Gastroesophageal sphincter (tissue), 4 donors: ENCODE measurements at regions not wholly inside any gene's neighbourhood (a gene's known extent, or its start where the extent isn't known, plus 50 kb on each side); places are given as distances from the start of the nearest gene placed in this dataset.

ENCODE experiments used
- ATAC-seq: fragments of 150-250 bp; one replicate; pipeline ENCODE4 v1.9.1; 2016; ENCODE audit warnings: mild to moderate bottlenecking, moderate library complexity
- H3K27ac ChIP-seq, 4 donors: fragments of 200-600 bp; sonication (generic) in 3 of 4; 1 replicate in 3 of 4; 2 replicates in 1 of 4; pipeline ENCODE4 v1.5.1; 2016 to 2019
- H3K27me3 ChIP-seq: fragments of 200-600 bp; sonication (generic); one replicate; pipeline ENCODE4 v1.5.1; 2019
- H3K36me3 ChIP-seq, 2 donors: fragments of 200-600 bp; sonication (generic); one replicate each; pipeline ENCODE4 v1.5.1; 2019; ENCODE audit warnings: control low read depth in 1 of 2
- H3K4me1 ChIP-seq, 3 donors: fragments of 200-600 bp; sonication (generic); 1 replicate in 2 of 3; 2 replicates in 1 of 3; pipeline ENCODE4 v1.5.1; 2016 to 2019; ENCODE audit warnings: control low read depth in 2 of 3
- H3K4me3 ChIP-seq, 2 donors: fragments of 200-600 bp; sonication (generic); one replicate each; pipeline ENCODE4 v1.5.1; 2019; ENCODE audit warnings: mild to moderate bottlenecking in 1 of 2, moderate library complexity in 1 of 2
- H3K9me3 ChIP-seq, 3 donors: fragments of 200-600 bp; sonication (generic); one replicate each; pipeline ENCODE4 v1.5.1; 2017 to 2019; ENCODE audit warnings: control low read depth in 2 of 3
- EP300 ChIP-seq: sonication (generic); formaldehyde crosslinking; IDR thresholded peaks from one replicate; pipeline ENCODE4 v1.6.1; 2017; ENCODE audit warnings: antibody characterized with exemption, mild to moderate bottlenecking
- POLR2A ChIP-seq, 2 donors: fragments of 450-650 bp; IDR thresholded peaks; one replicate each; pipeline ENCODE4 v1.6.1; 2017; ENCODE audit warnings: antibody characterized with exemption in 2 of 2, mild to moderate bottlenecking in 2 of 2, moderate library complexity in 1 of 2
- POLR2AphosphoS5 ChIP-seq: sonication (generic); formaldehyde crosslinking; IDR thresholded peaks from one replicate; pipeline ENCODE4 v1.6.1; 2017; ENCODE audit warnings: antibody characterized with exemption
- WGBS, 2 donors: methylation state at CpG; one replicate each; pipeline ENCODE4 v1.1.5; 2018; ENCODE audit warnings: low coverage in 1 of 2; 5-methylcytosine and 5-hydroxymethylcytosine counted together
- TF ChIP-seq, protein P1 (sequence below), 4 experiments: fragments of 200-600 bp in 2 of 4; fragments of 450-650 bp in 2 of 4; sonication (generic) in 1 of 4; IDR thresholded peaks; one replicate each; pipeline ENCODE4 v1.5.1; 2017 to 2019; ENCODE audit warnings: antibody characterized with exemption in 4 of 4, mild to moderate bottlenecking in 2 of 4, moderate library complexity in 2 of 4

DNA sequence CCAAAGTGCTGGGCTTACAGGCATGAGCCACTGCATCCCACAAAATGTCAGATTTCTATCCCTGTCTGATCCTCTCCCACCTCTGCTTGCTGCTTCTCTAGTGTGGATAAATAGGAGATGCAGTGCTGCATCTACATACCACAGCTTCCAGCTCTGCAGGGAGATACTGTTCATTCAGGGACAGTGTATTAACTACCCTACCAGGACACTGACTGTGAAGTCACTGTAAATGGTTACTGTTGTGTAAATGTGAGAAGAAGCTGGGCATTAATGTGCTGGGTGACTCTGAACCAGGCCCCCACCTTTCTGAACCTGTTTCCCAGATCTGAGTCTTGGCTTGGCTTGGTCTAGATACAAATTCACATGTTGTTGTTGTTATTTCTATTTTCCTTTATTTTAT is 488.6 kb upstream of the SULF2 start:
- no peaks in the 10 kb centered on the region for H3K27me3 ChIP-seq
- no peak for ATAC-seq
- H3K4me3 ChIP-seq = no peak overlapping the region
- no peaks in the 10 kb centered on the region for H3K36me3 ChIP-seq
- peaks cover 0 to 7% (median 0%) of the 10 kb centered on the region in 3 donors for H3K4me1 ChIP-seq
- H3K27ac ChIP-seq = no peak overlapping the region
- H3K9me3 ChIP-seq = no peaks in the 10 kb centered on the region
- TF ChIP-seq EP300 = no peak
- TF ChIP-seq POLR2A (IDR thresholded peaks at IDR 0.05) = no peak
- TF ChIP-seq, protein P1, sequence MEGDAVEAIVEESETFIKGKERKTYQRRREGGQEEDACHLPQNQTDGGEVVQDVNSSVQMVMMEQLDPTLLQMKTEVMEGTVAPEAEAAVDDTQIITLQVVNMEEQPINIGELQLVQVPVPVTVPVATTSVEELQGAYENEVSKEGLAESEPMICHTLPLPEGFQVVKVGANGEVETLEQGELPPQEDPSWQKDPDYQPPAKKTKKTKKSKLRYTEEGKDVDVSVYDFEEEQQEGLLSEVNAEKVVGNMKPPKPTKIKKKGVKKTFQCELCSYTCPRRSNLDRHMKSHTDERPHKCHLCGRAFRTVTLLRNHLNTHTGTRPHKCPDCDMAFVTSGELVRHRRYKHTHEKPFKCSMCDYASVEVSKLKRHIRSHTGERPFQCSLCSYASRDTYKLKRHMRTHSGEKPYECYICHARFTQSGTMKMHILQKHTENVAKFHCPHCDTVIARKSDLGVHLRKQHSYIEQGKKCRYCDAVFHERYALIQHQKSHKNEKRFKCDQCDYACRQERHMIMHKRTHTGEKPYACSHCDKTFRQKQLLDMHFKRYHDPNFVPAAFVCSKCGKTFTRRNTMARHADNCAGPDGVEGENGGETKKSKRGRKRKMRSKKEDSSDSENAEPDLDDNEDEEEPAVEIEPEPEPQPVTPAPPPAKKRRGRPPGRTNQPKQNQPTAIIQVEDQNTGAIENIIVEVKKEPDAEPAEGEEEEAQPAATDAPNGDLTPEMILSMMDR (IDR thresholded peaks at IDR 0.05) = no peak
- no peak for TF ChIP-seq POLR2AphosphoS5

DNA sequence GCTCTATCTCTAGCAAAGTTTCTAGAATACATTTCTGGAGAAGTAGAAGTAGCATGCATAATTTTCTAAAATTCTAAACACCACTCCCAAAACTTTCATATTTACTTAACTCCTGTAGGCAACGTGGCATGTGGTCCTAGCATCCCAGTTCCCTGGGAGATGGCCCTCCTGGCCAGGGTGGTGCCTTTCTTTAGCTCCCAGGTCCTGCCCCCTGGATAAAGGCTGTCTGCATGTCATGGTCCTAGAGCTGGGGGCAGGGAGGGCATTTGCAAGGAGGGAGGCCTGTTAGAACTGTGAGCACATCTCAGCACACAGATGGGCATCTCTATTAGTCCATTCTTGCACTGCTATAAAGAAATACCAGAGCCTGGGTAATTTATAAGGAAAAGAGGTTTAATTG is 485.6 kb upstream of the SULF2 start:
- ATAC-seq = no peak
- H3K36me3 ChIP-seq = no peaks in the 10 kb centered on the region
- TF ChIP-seq EP300 (no peak), POLR2AphosphoS5 (no peak), POLR2A (IDR thresholded peaks at IDR 0.05) (no peak)
- TF ChIP-seq, protein P1 (IDR thresholded peaks at IDR 0.05) = no peak
- H3K27ac ChIP-seq = no peak overlapping the region
- WGBS, 2 donors = 88% methylated on average over 1 of the region's 1 CpG; no CpG with 5 or more reads in 1 of the 2 donors
- H3K27me3 ChIP-seq = no peaks in the 10 kb centered on the region
- no peak overlapping the region for H3K4me3 ChIP-seq
- peaks cover 0 to 7% (median 0%) of the 10 kb centered on the region in 3 donors for H3K4me1 ChIP-seq
- H3K9me3 ChIP-seq = no peaks in the 10 kb centered on the region

DNA sequence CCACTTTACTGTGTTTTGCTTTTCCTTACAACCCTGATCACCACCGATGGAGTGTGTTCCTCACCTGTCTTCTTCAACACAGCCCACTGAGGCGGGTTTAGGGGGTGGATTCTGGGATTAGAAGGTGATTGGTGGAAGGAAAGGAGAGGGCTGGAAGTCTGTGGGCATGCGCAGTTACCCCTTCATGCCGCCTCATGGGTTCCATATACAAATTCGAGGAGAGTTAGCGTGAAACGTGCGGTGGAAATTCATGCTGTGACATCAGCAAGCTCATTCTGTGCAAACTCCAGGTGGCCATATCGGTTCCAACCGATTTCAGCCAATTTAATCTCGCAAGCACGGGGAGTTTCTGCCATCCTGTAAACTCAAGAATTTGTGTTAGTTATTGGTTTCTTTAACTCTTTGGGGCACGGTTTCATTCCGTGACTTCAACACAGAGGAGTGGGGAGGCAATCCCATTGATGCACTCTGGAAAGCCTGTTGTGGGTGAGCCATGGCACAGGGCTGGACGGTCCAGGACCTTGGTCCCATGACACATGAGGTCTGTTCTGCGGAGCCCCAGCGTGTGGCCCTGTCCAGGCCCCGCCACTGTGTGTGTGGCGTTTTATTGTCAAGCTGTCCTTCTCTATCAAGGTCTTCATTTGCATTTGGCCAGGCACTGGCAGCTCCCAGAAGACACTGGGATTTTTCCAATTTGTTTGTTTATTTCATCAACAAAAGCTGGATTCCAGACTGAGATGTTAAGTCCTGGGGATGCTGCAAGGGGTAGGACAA is 482.8 kb upstream of the SULF2 start:
- no peaks in the 10 kb centered on the region for H3K9me3 ChIP-seq
- ATAC-seq = no peak
- no peak overlapping the region for H3K4me3 ChIP-seq
- no peaks in the 10 kb centered on the region for H3K36me3 ChIP-seq
- 92 to 100% methylated on average over 4 to 16 of the region's 19 CpGs for whole genome bisulfite sequencing, 2 donors
- no peaks in the 10 kb centered on the region for H3K27me3 ChIP-seq
- no peaks in the 10 kb centered on the region for H3K4me1 ChIP-seq
- H3K27ac ChIP-seq = no peak overlapping the region
- TF ChIP-seq POLR2A (IDR thresholded peaks at IDR 0.05) (no peak), EP300 (no peak), POLR2AphosphoS5 (no peak)
- TF ChIP-seq, protein P1 (IDR thresholded peaks at IDR 0.05) = no peak

DNA sequence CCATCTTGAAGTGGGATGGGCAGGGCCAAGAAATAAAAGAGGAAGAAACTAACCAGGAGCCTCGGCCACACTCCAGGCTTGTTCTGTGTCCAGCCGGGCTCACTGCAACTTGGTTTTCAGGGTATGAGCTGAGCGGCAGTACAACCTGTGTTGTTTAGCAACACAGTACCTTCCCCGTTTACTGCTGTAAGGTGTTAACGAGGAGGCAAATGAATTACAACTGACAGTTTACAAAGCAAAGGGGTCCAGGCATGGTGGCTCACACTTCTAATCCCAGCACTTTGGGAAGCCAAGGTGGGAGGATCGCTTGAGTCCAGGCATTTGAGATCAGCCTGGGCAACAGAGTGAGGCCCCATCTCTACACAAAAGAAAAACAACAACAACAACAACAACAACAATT is 481.3 kb upstream of the SULF2 start:
- TF ChIP-seq POLR2AphosphoS5 = no peak
- TF ChIP-seq EP300 = no peak
- no peak for TF ChIP-seq POLR2A (IDR thresholded peaks at IDR 0.05)
- TF ChIP-seq, protein P1 (IDR thresholded peaks at IDR 0.05) = no peak
- no peaks in the 10 kb centered on the region for H3K36me3 ChIP-seq
- H3K4me3 ChIP-seq = no peak overlapping the region
- H3K4me1 ChIP-seq = no peaks in the 10 kb centered on the region
- no peak for ATAC-seq
- 100% methylated on average over 1 to 2 of the region's 6 CpGs for WGBS, 2 donors
- H3K27me3 ChIP-seq = no peaks in the 10 kb centered on the region
- no peaks in the 10 kb centered on the region for H3K9me3 ChIP-seq
- no peak overlapping the region for H3K27ac ChIP-seq

DNA sequence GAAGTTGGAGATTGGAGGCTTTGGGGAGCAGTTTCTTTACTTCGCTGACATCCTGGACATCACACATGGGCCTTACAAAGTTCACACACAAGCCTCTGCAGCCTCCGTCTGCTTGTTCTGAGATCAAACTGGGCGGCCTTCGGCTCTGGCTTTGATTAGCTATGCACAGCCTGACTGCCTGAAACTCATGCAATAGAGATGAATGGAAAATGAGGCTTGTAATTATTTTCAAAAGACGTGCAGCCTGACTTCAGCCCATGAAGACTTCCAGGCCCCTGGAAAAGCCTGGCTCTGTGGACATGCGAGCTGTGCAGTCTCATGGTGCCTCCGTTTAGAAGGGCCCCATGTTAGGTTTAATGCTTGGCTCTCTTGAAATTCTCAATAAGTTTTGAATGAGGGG is 480.5 kb upstream of the SULF2 start:
- ATAC-seq = no peak
- TF ChIP-seq POLR2A (IDR thresholded peaks at IDR 0.05) (no peak), POLR2AphosphoS5 (no peak)
- TF ChIP-seq, protein P1 (IDR thresholded peaks at IDR 0.05) = no peak
- H3K27ac ChIP-seq = no peak overlapping the region
- no peaks in the 10 kb centered on the region for H3K27me3 ChIP-seq
- no peak overlapping the region for H3K4me3 ChIP-seq
- H3K4me1 ChIP-seq = no peaks in the 10 kb centered on the region
- 56 to 80% methylated on average over 6 of the region's 7 CpGs for WGBS, 2 donors
- H3K9me3 ChIP-seq = no peaks in the 10 kb centered on the region
- no peaks in the 10 kb centered on the region for H3K36me3 ChIP-seq
